Endothelial cell of umbilical vein (primary cell): ENCODE measurements at regions not wholly inside any gene's neighbourhood (a gene's known extent, or its start where the extent isn't known, plus 50 kb on each side); places are given as distances from the start of the nearest gene placed in this dataset.
"Not testable (repeated sequence)": the region's sequence is repeated elsewhere in the genome, so short reads cannot be mapped to it uniquely, and the experiment has no call there.

Source experiments
- BruUV-seq: library from RNA; stranded (reverse); fragments of 400-500 nt; replicated peaks from 2 replicates; lab custom pipeline; 2021; lab: Mats Ljungman, UMichigan
- CTCF ChIA-PET: fragments of 300-600, 350-600 bp; sonication (Branson Sonifier 250); formaldehyde crosslinking; loops from one replicate; lab custom pipeline; 2021; ENCODE audit warnings: antibody characterized with exemption, inconsistent platforms; lab: Charles Lee
- POLR2A ChIA-PET: fragments of 300-600, 350-600 bp; sonication (Branson Sonifier 250); formaldehyde crosslinking; loops from one replicate; lab custom pipeline; 2021; ENCODE audit warnings: antibody characterized with exemption, inconsistent platforms; lab: Charles Lee
- DNase-seq: peaks from one replicate; pipeline ENCODE4 v3.0.0-alpha.2; 2011; ENCODE audit warnings: low read depth, low spot score
- FAIRE-seq: peaks from 2 replicates; lab custom pipeline; 2011; peaks lifted over from hg19 to GRCh38; lab: Jason Lieb, UNC
- H2AFZ ChIP-seq: 2 replicates; pipeline ENCODE4 v1.6.0; 2012; ENCODE audit warnings: low read depth, low read length, control low read depth, inconsistent platforms
- H3K27ac ChIP-seq: 2 replicates; pipeline ENCODE4 v1.5.1; 2011; ENCODE audit warnings: low read depth, mild to moderate bottlenecking, control low read depth, low read length, moderate library complexity; ENCODE audit not compliant: insufficient read depth
- H3K27me3 ChIP-seq, 2 experiments: 2 replicates each; pipeline versions ENCODE4 v1.6.0 to v1.6.1; 2011; ENCODE audit warnings: low read length in 2 of 2, mixed read lengths in 1 of 2; ENCODE audit not compliant: control insufficient read depth in 2 of 2, insufficient read depth in 2 of 2
- H3K36me3 ChIP-seq, 2 experiments: 2 replicates in 1 of 2; 3 replicates in 1 of 2; pipeline ENCODE4 v1.5.1; 2011; ENCODE audit warnings: low read length in 2 of 2, mild to moderate bottlenecking in 1 of 2, moderate library complexity in 1 of 2; ENCODE audit not compliant: control insufficient read depth in 2 of 2, insufficient read depth in 2 of 2; ENCODE audit errors: extremely low read depth in 1 of 2
- H3K4me1 ChIP-seq: 3 replicates; pipeline ENCODE4 v1.5.1; 2011; ENCODE audit warnings: mild to moderate bottlenecking, low read length; ENCODE audit not compliant: control insufficient read depth, insufficient read depth; ENCODE audit errors: extremely low read depth
- H3K4me2 ChIP-seq: 2 replicates; pipeline ENCODE4 v1.6.1; 2011; ENCODE audit warnings: low read length, control low read depth, mixed read lengths; ENCODE audit not compliant: insufficient read depth
- H3K4me3 ChIP-seq, 3 experiments: fragments of 200-600 bp in 1 of 3; sonication (generic), shearing (Covaris generic) in 1 of 3; replicated peaks in 1 of 3; 2 replicates each; pipeline ENCODE4 v1.5.1; 2011 to 2016; ENCODE audit warnings: control low read depth in 3 of 3, low read length in 3 of 3, mild to moderate bottlenecking in 2 of 3, inconsistent platforms in 1 of 3, low read depth in 1 of 3, moderate library complexity in 1 of 3; ENCODE audit not compliant: insufficient read depth in 1 of 3
- H3K79me2 ChIP-seq: 2 replicates; pipeline ENCODE4 v1.6.0; 2012; ENCODE audit warnings: low read length, inconsistent platforms; ENCODE audit not compliant: control insufficient read depth, insufficient read depth
- H3K9ac ChIP-seq: replicated peaks from 2 replicates; pipeline ENCODE3; 2011; ENCODE audit warnings: low read length, control low read depth; ENCODE audit not compliant: insufficient read depth; ENCODE audit errors: extremely low read depth
- H3K9me1 ChIP-seq: replicated peaks from 3 replicates; pipeline ENCODE4 v1.6.0; 2011; ENCODE audit warnings: mild to moderate bottlenecking, low read length; ENCODE audit not compliant: control insufficient read depth, insufficient read depth; ENCODE audit errors: extremely low read depth
- H3K9me3 ChIP-seq: replicated peaks from 2 replicates; pipeline ENCODE4 v1.5.1; 2012; ENCODE audit warnings: low read length, inconsistent platforms; ENCODE audit not compliant: control insufficient read depth, insufficient read depth
- H4K20me1 ChIP-seq: replicated peaks from 2 replicates; pipeline ENCODE3; 2011; ENCODE audit warnings: mild to moderate bottlenecking, low read length; ENCODE audit not compliant: control insufficient read depth, insufficient read depth; ENCODE audit errors: extremely low read depth
- EZH2 ChIP-seq: IDR thresholded peaks from 2 replicates; pipeline ENCODE4 v1.6.1; 2012; ENCODE audit warnings: borderline replicate concordance, low read depth, mild to moderate bottlenecking, moderate library complexity, low read length, inconsistent platforms; ENCODE audit not compliant: severe bottlenecking
- FOS ChIP-seq: IDR thresholded peaks from 2 replicates; pipeline ENCODE4 v1.6.1; 2011; ENCODE audit warnings: mild to moderate bottlenecking, low read length, moderate library complexity, borderline replicate concordance; ENCODE audit not compliant: insufficient read depth
- GATA2 ChIP-seq: IDR thresholded peaks from 2 replicates; pipeline ENCODE4 v1.7.0; 2011; ENCODE audit warnings: low read depth, mild to moderate bottlenecking, moderate library complexity, mixed read lengths, low read length; ENCODE audit not compliant: insufficient read length, insufficient read depth
- JUN ChIP-seq: IDR thresholded peaks from 2 replicates; pipeline ENCODE4 v1.6.1; 2011; ENCODE audit warnings: borderline replicate concordance, low read depth; ENCODE audit not compliant: insufficient read length, insufficient read depth
- MYC ChIP-seq: IDR thresholded peaks from one replicate; pipeline ENCODE4 v1.6.1; 2011; ENCODE audit warnings: mild to moderate bottlenecking, low read depth, low read length
- POLR2A ChIP-seq: IDR thresholded peaks from 2 replicates; pipeline ENCODE4 v1.6.1; 2012; ENCODE audit warnings: low read depth, mild to moderate bottlenecking, control low read depth, low read length
- POLR2AphosphoS5 ChIP-seq: IDR thresholded peaks from 2 replicates; pipeline ENCODE4 v1.6.1; 2012; ENCODE audit warnings: low read depth, mild to moderate bottlenecking, control low read depth, low read length, moderate library complexity; ENCODE audit not compliant: insufficient read depth
- dilution Hi-C: fragments of 300-500 bp; cut with MboI; formaldehyde crosslinking; loops from one replicate; pipeline ENCODE4 v1.15.0; 2019; ENCODE audit warnings: low sequenced_read_pairs; ENCODE audit not compliant: extremely low pct_ligation_motif_present
- intact Hi-C: fragments of 100-400 bp; cut with micrococcal nuclease; formaldehyde crosslinking; loops from one replicate; pipeline ENCODE4 v1.10.0; 2022
- TF ChIP-seq, protein P1 (sequence below), 2 donors: IDR thresholded peaks; 1 replicate in 1 of 2; 2 replicates in 1 of 2; pipeline ENCODE4 v1.5.1; 2011; ENCODE audit warnings: low read length in 2 of 2, mild to moderate bottlenecking in 2 of 2, moderate library complexity in 2 of 2, control low read depth in 1 of 2, inconsistent platforms in 1 of 2, low read depth in 1 of 2; ENCODE audit not compliant: insufficient read depth in 1 of 2; ENCODE audit errors: extremely low read depth in 1 of 2
- TF ChIP-seq, protein P2 (sequence below): IDR thresholded peaks from 2 replicates; pipeline ENCODE4 v1.6.1; 2011; ENCODE audit not compliant: insufficient read depth, insufficient read length

DNA sequence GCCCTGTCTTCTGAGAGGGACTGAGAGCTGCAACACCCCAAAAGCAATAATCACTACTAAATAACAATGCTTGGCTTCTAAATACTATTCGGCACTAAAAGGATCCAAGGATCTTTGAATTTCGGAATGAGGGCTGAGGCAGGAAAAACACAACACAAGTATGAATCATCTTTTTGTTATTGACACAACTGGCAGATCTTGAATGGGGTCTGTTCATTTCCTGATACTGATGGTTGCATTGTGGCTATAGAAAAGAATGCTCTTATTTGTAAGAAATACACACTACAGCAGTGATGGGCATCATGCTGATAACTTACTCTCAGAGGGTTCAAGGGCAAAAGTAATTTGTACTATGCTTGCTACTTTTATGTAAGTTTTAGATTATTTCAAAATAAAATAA is 149.2 kb upstream of the PLD5 start:
- intact Hi-C loops = no loop called here
- no TSS peak for BruUV-seq

DNA sequence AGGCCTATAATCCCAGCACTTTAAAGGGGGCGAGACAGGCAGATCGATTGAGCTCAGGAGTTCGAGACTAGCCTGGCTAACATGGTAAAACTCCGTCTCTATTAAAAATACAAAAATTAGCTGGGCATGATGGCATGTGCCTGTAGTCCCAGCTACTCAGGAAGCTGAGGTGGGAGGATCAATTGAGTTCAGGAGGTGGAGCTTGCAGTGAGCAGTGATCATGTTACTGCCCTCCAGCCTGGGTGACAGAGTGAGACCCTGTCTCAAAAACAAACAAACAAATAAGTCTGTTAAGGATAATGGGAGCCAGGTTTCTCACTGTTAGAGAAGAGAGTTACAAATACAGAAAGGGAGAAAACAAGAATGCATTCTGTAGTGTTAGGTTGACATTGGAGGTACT is 148.7 kb upstream of the PLD5 start:
- H3K36me3 ChIP-seq, H3K27me3 ChIP-seq, H3K4me2 ChIP-seq, H3K27ac ChIP-seq, H3K9me1 ChIP-seq, H3K79me2 ChIP-seq, BruUV-seq, H3K9ac ChIP-seq, DNase-seq, FAIRE-seq, intact Hi-C loops, H4K20me1 ChIP-seq, H2AFZ ChIP-seq, H3K9me3 ChIP-seq, POLR2A ChIA-PET, CTCF ChIA-PET, H3K4me3 ChIP-seq, dilution Hi-C loops, H3K4me1 ChIP-seq: not testable (repeated sequence)

More for the DNA sequence above, 149.2 kb upstream of the PLD5 start:
- dilution Hi-C loops = no loop called here
- H3K9ac ChIP-seq = no peak overlapping the region
- TF ChIP-seq FOS = no peak
- TF ChIP-seq MYC = no peak
- TF ChIP-seq, protein P1, sequence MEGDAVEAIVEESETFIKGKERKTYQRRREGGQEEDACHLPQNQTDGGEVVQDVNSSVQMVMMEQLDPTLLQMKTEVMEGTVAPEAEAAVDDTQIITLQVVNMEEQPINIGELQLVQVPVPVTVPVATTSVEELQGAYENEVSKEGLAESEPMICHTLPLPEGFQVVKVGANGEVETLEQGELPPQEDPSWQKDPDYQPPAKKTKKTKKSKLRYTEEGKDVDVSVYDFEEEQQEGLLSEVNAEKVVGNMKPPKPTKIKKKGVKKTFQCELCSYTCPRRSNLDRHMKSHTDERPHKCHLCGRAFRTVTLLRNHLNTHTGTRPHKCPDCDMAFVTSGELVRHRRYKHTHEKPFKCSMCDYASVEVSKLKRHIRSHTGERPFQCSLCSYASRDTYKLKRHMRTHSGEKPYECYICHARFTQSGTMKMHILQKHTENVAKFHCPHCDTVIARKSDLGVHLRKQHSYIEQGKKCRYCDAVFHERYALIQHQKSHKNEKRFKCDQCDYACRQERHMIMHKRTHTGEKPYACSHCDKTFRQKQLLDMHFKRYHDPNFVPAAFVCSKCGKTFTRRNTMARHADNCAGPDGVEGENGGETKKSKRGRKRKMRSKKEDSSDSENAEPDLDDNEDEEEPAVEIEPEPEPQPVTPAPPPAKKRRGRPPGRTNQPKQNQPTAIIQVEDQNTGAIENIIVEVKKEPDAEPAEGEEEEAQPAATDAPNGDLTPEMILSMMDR (IDR thresholded peaks at IDR 0.05; ENCODE audit: extremely low read depth in 1 of 2, insufficient read depth in 1 of 2, low read depth in 1 of 2, low read length in 2 of 2) = no peak
- TF ChIP-seq EZH2 = no peak
- no peak for TF ChIP-seq JUN
- no peak for TF ChIP-seq POLR2AphosphoS5
- no peak for TF ChIP-seq GATA2
- TF ChIP-seq, protein P2, sequence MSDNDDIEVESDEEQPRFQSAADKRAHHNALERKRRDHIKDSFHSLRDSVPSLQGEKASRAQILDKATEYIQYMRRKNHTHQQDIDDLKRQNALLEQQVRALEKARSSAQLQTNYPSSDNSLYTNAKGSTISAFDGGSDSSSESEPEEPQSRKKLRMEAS = no peak
- TF ChIP-seq POLR2A = no peak
- no peaks in the 10 kb centered on the region for H3K9me1 ChIP-seq
- ChIA-PET CTCF (no interaction called here), POLR2A (no interaction called here)
- H3K36me3 ChIP-seq = no peaks in the 10 kb centered on the region
- no peaks in the 10 kb centered on the region for H3K9me3 ChIP-seq
- no peaks in the 10 kb centered on the region for H3K27me3 ChIP-seq
- no peak overlapping the region for H3K4me3 ChIP-seq
- no peaks in the 10 kb centered on the region for H4K20me1 ChIP-seq
- no peak overlapping the region for H3K4me2 ChIP-seq
- no peak overlapping the region for H3K27ac ChIP-seq
- H3K4me1 ChIP-seq = no peaks in the 10 kb centered on the region
- DNase-seq (no peak), FAIRE-seq (no peak)
- no peak overlapping the region for H2AFZ ChIP-seq
- H3K79me2 ChIP-seq = no peaks in the 10 kb centered on the region
